ENCODE measurements at regions not wholly inside any gene's neighbourhood (a gene's known extent, or its start where the extent isn't known, plus 50 kb on each side); places are given as distances from the start of the nearest gene placed in this dataset.

- TF ChIP-seq CTCF (IDR thresholded peaks at IDR 0.05; ENCODE audit: low read depth, low read length), result no peak
These were observed 94.5 kb downstream of the MID1IP1 start for GRCh38 chrX:38895775-38896174.

GRCh38 chrX:38896724-38897298 is 95.6 kb downstream of the MID1IP1 start:
- TF ChIP-seq CTCF (IDR thresholded peaks at IDR 0.05; ENCODE audit: low read depth, low read length), result no peak
- DNase-seq (ENCODE audit: low read depth, low spot score), result no peak
- H3K4me3 ChIP-seq (ENCODE audit: low read depth, low read length), result no peak overlapping the region
- in situ Hi-C loops (cut with HindIII; ENCODE audit: low sequenced_read_pairs), result no loop called here

More at GRCh38 chrX:38895775-38896174, 94.5 kb downstream of the MID1IP1 start:
- in situ Hi-C loops (cut with HindIII; ENCODE audit: low sequenced_read_pairs), result no loop called here
- no peak overlapping the region for H3K4me3 ChIP-seq (ENCODE audit: low read depth, low read length)
- no peak for DNase-seq (ENCODE audit: low read depth, low spot score)

GRCh38 chrX:38898261-38898660 is 97.0 kb downstream of the MID1IP1 start:
- in situ Hi-C loops (cut with HindIII; ENCODE audit: low sequenced_read_pairs), result no loop called here

GRCh38 chrX:38899650-38900049 is 98.4 kb downstream of the MID1IP1 start:
- no peak for TF ChIP-seq CTCF (IDR thresholded peaks at IDR 0.05; ENCODE audit: low read depth, low read length)
- no peak overlapping the region for H3K4me3 ChIP-seq (ENCODE audit: low read depth, low read length)
- in situ Hi-C loops (cut with HindIII; ENCODE audit: low sequenced_read_pairs), result no loop called here
- no peak for DNase-seq (ENCODE audit: low read depth, low spot score)

More at GRCh38 chrX:38898261-38898660, 97.0 kb downstream of the MID1IP1 start:
- TF ChIP-seq CTCF (IDR thresholded peaks at IDR 0.05; ENCODE audit: low read depth, low read length), result no peak
- no peak for DNase-seq (ENCODE audit: low read depth, low spot score)
- no peak overlapping the region for H3K4me3 ChIP-seq (ENCODE audit: low read depth, low read length)

GRCh38 chrX:38900719-38901118 is 99.5 kb downstream of the MID1IP1 start:
- TF ChIP-seq CTCF (IDR thresholded peaks at IDR 0.05; ENCODE audit: low read depth, low read length), result no peak
- in situ Hi-C loops (cut with HindIII; ENCODE audit: low sequenced_read_pairs), result no loop called here
- DNase-seq (ENCODE audit: low read depth, low spot score), result no peak
- H3K4me3 ChIP-seq (ENCODE audit: low read depth, low read length), result no peak overlapping the region

GRCh38 chrX:38902972-38903492 is 101.8 kb downstream of the MID1IP1 start:
- in situ Hi-C loops (cut with HindIII; ENCODE audit: low sequenced_read_pairs), result no loop called here
- H3K4me3 ChIP-seq (ENCODE audit: low read depth, low read length), result no peak overlapping the region
- no peak for TF ChIP-seq CTCF (IDR thresholded peaks at IDR 0.05; ENCODE audit: low read depth, low read length)
- no peak for DNase-seq (ENCODE audit: low read depth, low spot score)
